Neural progenitor cell (in vitro differentiated cells): ENCODE measurements at regions not wholly inside any gene's neighbourhood (a gene's known extent, or its start where the extent isn't known, plus 50 kb on each side); places are given as distances from the start of the nearest gene placed in this dataset.
A peak's percentile ranks its signal among the peaks of the same experiment; 100 is the strongest.

Experiments used
- DNase-seq: peaks from one replicate; pipeline ENCODE4 v3.0.0-alpha.2; 2016; ENCODE audit warnings: low spot score
- H2AFZ ChIP-seq: fragments of 200-600 bp; sonication (generic); replicated peaks from 2 replicates; pipeline ENCODE4 v1.6.1; 2016; ENCODE audit warnings: antibody characterized with exemption
- H3F3A ChIP-seq: fragments of 200-600 bp; sonication (generic); 2 replicates; pipeline ENCODE4 v1.6.1; 2016; ENCODE audit warnings: antibody characterized with exemption, low read depth
- H3K27ac ChIP-seq: fragments of 200-600 bp; sonication (generic); 2 replicates; pipeline ENCODE4 v1.5.1; 2016; ENCODE audit warnings: mild to moderate bottlenecking
- H3K27me3 ChIP-seq: fragments of 200-600 bp; sonication (generic); 2 replicates; pipeline ENCODE4 v1.6.1; 2016; ENCODE audit warnings: mild to moderate bottlenecking, moderate library complexity
- H3K36me3 ChIP-seq: fragments of 200-600 bp; sonication (generic); 2 replicates; pipeline ENCODE4 v1.5.1; 2016
- H3K4me1 ChIP-seq: fragments of 200-600 bp; sonication (generic); 2 replicates; pipeline ENCODE4 v1.6.1; 2016; ENCODE audit warnings: mixed run types
- H3K4me2 ChIP-seq: fragments of 200-600 bp; sonication (generic); 2 replicates; pipeline ENCODE4 v1.6.1; 2016
- H3K4me3 ChIP-seq: fragments of 200-600 bp; sonication (generic); 2 replicates; pipeline ENCODE4 v1.5.1; 2016
- H3K79me2 ChIP-seq: fragments of 200-600 bp; sonication (generic); 2 replicates; pipeline ENCODE4 v1.6.1; 2016; ENCODE audit warnings: low read depth
- H3K9ac ChIP-seq: fragments of 200-600 bp; sonication (generic); 2 replicates; pipeline ENCODE4 v1.6.1; 2016
- H3K9me3 ChIP-seq: fragments of 200-600 bp; sonication (generic); 2 replicates; pipeline ENCODE4 v1.5.1; 2016; ENCODE audit warnings: low read depth
- H4K20me1 ChIP-seq: fragments of 200-600 bp; sonication (generic); 2 replicates; pipeline ENCODE4 v1.6.1; 2016; ENCODE audit warnings: low read depth
- H3K27ac Mint-ChIP-seq: 3 replicates; pipeline ENCODE4 v1.8.0; 2021; ENCODE audit warnings: mixed read lengths
- H3K27me3 Mint-ChIP-seq: 2 replicates; pipeline ENCODE4 v1.8.0; 2022; ENCODE audit warnings: low read depth, mild to moderate bottlenecking, inconsistent platforms, moderate library complexity, mixed read lengths; ENCODE audit not compliant: insufficient read depth
- H3K36me3 Mint-ChIP-seq: 3 replicates; pipeline ENCODE4 v1.8.0; 2021; ENCODE audit warnings: mixed read lengths
- H3K4me1 Mint-ChIP-seq: 3 replicates; pipeline ENCODE4 v1.8.0; 2021; ENCODE audit warnings: mixed read lengths
- H3K4me3 Mint-ChIP-seq: 3 replicates; pipeline ENCODE4 v1.8.0; 2021; ENCODE audit warnings: mild to moderate bottlenecking, moderate library complexity, mixed read lengths
- H3K9me3 Mint-ChIP-seq: 3 replicates; pipeline ENCODE4 v1.8.0; 2020; ENCODE audit warnings: mixed read lengths
- CTCF ChIP-seq: fragments of 200-600 bp; sonication (generic); IDR thresholded peaks from 2 replicates; pipeline ENCODE4 v1.5.1; 2017; ENCODE audit warnings: antibody characterized with exemption, mild to moderate bottlenecking
- EZH2 ChIP-seq: fragments of 200-600 bp; sonication (generic); IDR thresholded peaks from 2 replicates; pipeline ENCODE4 v1.6.1; 2017; ENCODE audit warnings: antibody characterized with exemption, mild to moderate bottlenecking, moderate library complexity
- EZH2phosphoT487 ChIP-seq: fragments of 200-600 bp; sonication (generic); IDR thresholded peaks from 2 replicates; pipeline ENCODE4 v1.6.1; 2017; ENCODE audit warnings: antibody characterized with exemption

GRCh38 chr18:26741048-26741447 lies 124.5 kb downstream of the AQP4 start:
- Mint-ChIP-seq H3K36me3 (peaks cover 3% of the 10 kb centered on the region), H3K4me3 (no peak overlapping the region), H3K9me3 (peaks cover 18% of the 10 kb centered on the region), H3K27me3 (peaks cover 9% of the 10 kb centered on the region), H3K27ac (peak overlapping the region; percentile 51), H3K4me1 (peaks cover 27% of the 10 kb centered on the region)
- H3K9ac ChIP-seq, result no peak overlapping the region
- H3K36me3 ChIP-seq, result no peaks in the 10 kb centered on the region
- H3K79me2 ChIP-seq, result no peaks in the 10 kb centered on the region
- H3K27me3 ChIP-seq, result no peaks in the 10 kb centered on the region
- peaks cover 10% of the 10 kb centered on the region for H3K4me1 ChIP-seq
- no peak for DNase-seq
- no peaks in the 10 kb centered on the region for H3K9me3 ChIP-seq
- H3K4me2 ChIP-seq, result no peak overlapping the region
- H3K27ac ChIP-seq, result no peak overlapping the region
- H2AFZ ChIP-seq, result peak overlapping the region; percentile 1
- no peak overlapping the region for H3K4me3 ChIP-seq
- no peaks in the 10 kb centered on the region for H3F3A ChIP-seq
- H4K20me1 ChIP-seq, result no peaks in the 10 kb centered on the region
- TF ChIP-seq EZH2 (no peak), EZH2phosphoT487 (no peak), CTCF (no peak)

GRCh38 chr18:26740396-26740795 lies 125.1 kb downstream of the AQP4 start:
- H3K27ac Mint-ChIP-seq, result no peak overlapping the region

GRCh38 chr18:26738706-26739105 lies 126.8 kb downstream of the AQP4 start:
- H3K9me3 ChIP-seq, result no peaks in the 10 kb centered on the region
- H3K27me3 Mint-ChIP-seq, result peaks cover 2% of the 10 kb centered on the region
- no peak overlapping the region for H3K9ac ChIP-seq
- H3K4me1 Mint-ChIP-seq, result peaks cover 19% of the 10 kb centered on the region
- no peak for DNase-seq
- H2AFZ ChIP-seq, result no peak overlapping the region
- H3K36me3 ChIP-seq, result no peaks in the 10 kb centered on the region
- no peaks in the 10 kb centered on the region for H3F3A ChIP-seq
- no peak overlapping the region for H3K4me2 ChIP-seq
- H3K27ac Mint-ChIP-seq, result no peak overlapping the region
- H3K4me3 Mint-ChIP-seq, result no peak overlapping the region
- H3K79me2 ChIP-seq, result no peaks in the 10 kb centered on the region
- peaks cover 15% of the 10 kb centered on the region for H3K9me3 Mint-ChIP-seq
- H3K27me3 ChIP-seq, result no peaks in the 10 kb centered on the region
- no peaks in the 10 kb centered on the region for H3K4me1 ChIP-seq
- no peaks in the 10 kb centered on the region for H4K20me1 ChIP-seq
- TF ChIP-seq EZH2phosphoT487 (no peak), EZH2 (no peak), CTCF (no peak)
- H3K27ac ChIP-seq, result no peak overlapping the region
- H3K4me3 ChIP-seq, result no peak overlapping the region
- H3K36me3 Mint-ChIP-seq, result peaks cover 3% of the 10 kb centered on the region

More at GRCh38 chr18:26740396-26740795, 125.1 kb downstream of the AQP4 start:
- H3K4me3 ChIP-seq, result no peak overlapping the region
- Mint-ChIP-seq H3K27me3 (peaks cover 5% of the 10 kb centered on the region), H3K4me3 (no peak overlapping the region), H3K9me3 (peaks cover 18% of the 10 kb centered on the region), H3K4me1 (peaks cover 20% of the 10 kb centered on the region), H3K36me3 (peaks cover 3% of the 10 kb centered on the region)
- no peak for DNase-seq
- no peaks in the 10 kb centered on the region for H3K27me3 ChIP-seq
- H3K27ac ChIP-seq, result no peak overlapping the region
- no peak overlapping the region for H3K4me2 ChIP-seq
- H3K4me1 ChIP-seq, result peaks cover 4% of the 10 kb centered on the region
- H2AFZ ChIP-seq, result no peak overlapping the region
- H3K36me3 ChIP-seq, result no peaks in the 10 kb centered on the region
- H3F3A ChIP-seq, result no peaks in the 10 kb centered on the region
- TF ChIP-seq CTCF (no peak), EZH2phosphoT487 (no peak), EZH2 (no peak)
- H3K9ac ChIP-seq, result no peak overlapping the region
- no peaks in the 10 kb centered on the region for H3K79me2 ChIP-seq
- no peaks in the 10 kb centered on the region for H4K20me1 ChIP-seq
- H3K9me3 ChIP-seq, result no peaks in the 10 kb centered on the region

GRCh38 chr18:26736301-26736700 lies 129.2 kb downstream of the AQP4 start:
- Mint-ChIP-seq H3K4me1 (peaks cover 12% of the 10 kb centered on the region), H3K36me3 (peaks cover 3% of the 10 kb centered on the region), H3K27me3 (peaks cover 2% of the 10 kb centered on the region), H3K4me3 (no peak overlapping the region), H3K27ac (no peak overlapping the region), H3K9me3 (peaks cover 15% of the 10 kb centered on the region)
- Histone ChIP-seq H3K4me1 (no peaks in the 10 kb centered on the region), H2AFZ (no peak overlapping the region), H3K27me3 (no peaks in the 10 kb centered on the region), H3K36me3 (no peaks in the 10 kb centered on the region), H3K79me2 (no peaks in the 10 kb centered on the region), H3K9me3 (no peaks in the 10 kb centered on the region), H3K4me2 (no peak overlapping the region), H3K4me3 (no peak overlapping the region), H3K27ac (no peak overlapping the region), H3F3A (no peaks in the 10 kb centered on the region), H3K9ac (no peak overlapping the region), H4K20me1 (no peaks in the 10 kb centered on the region)
- no peak for DNase-seq
- TF ChIP-seq CTCF, result no peak
- TF ChIP-seq EZH2, result no peak
- no peak for TF ChIP-seq EZH2phosphoT487
